ENCODE measurements at regions not wholly inside any gene's neighbourhood (a gene's known extent, or its start where the extent isn't known, plus 50 kb on each side); places are given as distances from the start of the nearest gene placed in this dataset.

DNA sequence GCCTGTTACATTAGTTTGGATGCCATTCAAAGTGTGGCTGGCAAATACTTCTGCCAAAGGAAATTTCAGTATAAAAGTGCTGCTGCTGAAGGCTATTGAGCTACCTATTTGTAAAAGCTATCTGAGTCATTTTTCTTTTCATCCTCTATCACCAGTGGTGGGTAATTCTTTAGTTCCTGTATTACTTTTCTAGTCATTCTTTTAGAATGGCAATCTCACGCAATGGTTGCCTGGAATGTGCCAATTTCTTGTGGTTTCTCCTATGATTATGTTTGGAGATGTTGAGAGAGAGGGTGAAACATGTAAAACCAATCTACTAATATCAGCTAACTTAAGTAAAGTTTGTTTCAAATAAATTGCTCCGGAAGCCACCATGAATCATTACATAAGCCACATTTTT lies 685.0 kb downstream of the RAPGEF2 start:
- no peak for TF ChIP-seq POLR2A (IDR thresholded peaks at IDR 0.05; ENCODE audit: low read length)
- no peak for TF ChIP-seq GATA1 (IDR thresholded peaks at IDR 0.05; ENCODE audit: low read depth, low read length)

Measured in erythroblast (primary cell).